GM12892 (cell line): ENCODE measurements at regions not wholly inside any gene's neighbourhood (a gene's known extent, or its start where the extent isn't known, plus 50 kb on each side); places are given as distances from the start of the nearest gene placed in this dataset.

ENCODE experiments used
- POLR2A ChIP-seq: IDR thresholded peaks from 2 replicates; pipeline ENCODE4 v1.6.1; 2011; ENCODE audit warnings: low read depth, low read length, control low read depth
- POLR2AphosphoS5 ChIP-seq: IDR thresholded peaks from 2 replicates; pipeline ENCODE4 v1.6.1; 2011; ENCODE audit warnings: low read depth, low read length, control low read depth
- TAF1 ChIP-seq: IDR thresholded peaks from 2 replicates; pipeline ENCODE4 v1.6.1; 2011; ENCODE audit warnings: low read depth, mild to moderate bottlenecking, control low read depth, low read length, borderline replicate concordance

GRCh38 chrX:20421275-20421674 is 154.6 kb upstream of the RPS6KA3 start:
- TF ChIP-seq POLR2A (no peak), TAF1 (no peak), POLR2AphosphoS5 (no peak)
